Activated naive CD8-positive, alpha-beta T cell (primary cell): ENCODE measurements at regions not wholly inside any gene's neighbourhood (a gene's known extent, or its start where the extent isn't known, plus 50 kb on each side); places are given as distances from the start of the nearest gene placed in this dataset.
"Not testable (repeated sequence)": the region's sequence is repeated elsewhere in the genome, so short reads cannot be mapped to it uniquely, and the experiment has no call there.

Experiments used
- H3K27ac Mint-ChIP-seq: one replicate; pipeline ENCODE4 v1.8.0; 2021; ENCODE audit warnings: mixed read lengths
- H3K27me3 Mint-ChIP-seq: one replicate; pipeline ENCODE4 v1.8.0; 2021; ENCODE audit warnings: mixed read lengths
- H3K36me3 Mint-ChIP-seq: one replicate; pipeline ENCODE4 v1.8.0; 2021; ENCODE audit warnings: mixed read lengths
- H3K4me1 Mint-ChIP-seq: one replicate; pipeline ENCODE4 v1.8.0; 2021; ENCODE audit warnings: low read depth, mixed read lengths
- H3K4me3 Mint-ChIP-seq: one replicate; pipeline ENCODE4 v1.8.0; 2021; ENCODE audit warnings: mild to moderate bottlenecking, mixed read lengths
- H3K9me3 Mint-ChIP-seq: one replicate; pipeline ENCODE4 v1.8.0; 2021; ENCODE audit warnings: low read depth, mixed read lengths

DNA sequence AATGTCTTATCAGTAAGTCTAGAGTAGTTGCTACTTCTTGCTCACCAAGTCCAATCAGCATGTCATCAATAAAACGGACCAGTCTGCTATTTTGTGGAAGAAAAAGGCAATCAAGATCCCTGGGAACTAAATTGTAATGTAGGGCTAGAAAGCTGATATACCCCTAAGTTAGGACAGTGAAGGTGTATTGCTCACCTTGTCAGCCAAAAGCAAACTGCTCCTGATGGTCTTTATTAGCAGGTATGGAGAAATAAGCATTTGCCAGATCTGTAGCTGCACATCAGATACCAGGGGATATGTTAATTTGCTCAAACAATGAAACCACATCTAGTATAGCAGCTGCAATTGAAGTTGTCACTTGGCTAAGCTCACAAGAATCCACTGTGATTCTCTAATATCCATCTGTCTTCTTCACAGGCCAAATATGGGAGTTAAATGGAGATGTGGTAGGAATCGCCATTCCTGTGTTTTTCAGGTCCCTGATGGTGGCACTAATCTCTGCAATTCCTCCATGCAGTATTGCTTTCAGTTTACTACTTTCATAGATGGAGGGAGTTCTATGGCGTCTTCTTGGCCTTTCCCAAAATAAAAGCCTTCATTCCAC lies 75.0 kb downstream of the TMEM237 start:
- Mint-ChIP-seq H3K27ac (no peak overlapping the region), H3K9me3 (no peaks in the 10 kb centered on the region), H3K4me1 (no peaks in the 10 kb centered on the region), H3K27me3 (no peaks in the 10 kb centered on the region), H3K4me3 (no peak overlapping the region), H3K36me3 (no peaks in the 10 kb centered on the region)

DNA sequence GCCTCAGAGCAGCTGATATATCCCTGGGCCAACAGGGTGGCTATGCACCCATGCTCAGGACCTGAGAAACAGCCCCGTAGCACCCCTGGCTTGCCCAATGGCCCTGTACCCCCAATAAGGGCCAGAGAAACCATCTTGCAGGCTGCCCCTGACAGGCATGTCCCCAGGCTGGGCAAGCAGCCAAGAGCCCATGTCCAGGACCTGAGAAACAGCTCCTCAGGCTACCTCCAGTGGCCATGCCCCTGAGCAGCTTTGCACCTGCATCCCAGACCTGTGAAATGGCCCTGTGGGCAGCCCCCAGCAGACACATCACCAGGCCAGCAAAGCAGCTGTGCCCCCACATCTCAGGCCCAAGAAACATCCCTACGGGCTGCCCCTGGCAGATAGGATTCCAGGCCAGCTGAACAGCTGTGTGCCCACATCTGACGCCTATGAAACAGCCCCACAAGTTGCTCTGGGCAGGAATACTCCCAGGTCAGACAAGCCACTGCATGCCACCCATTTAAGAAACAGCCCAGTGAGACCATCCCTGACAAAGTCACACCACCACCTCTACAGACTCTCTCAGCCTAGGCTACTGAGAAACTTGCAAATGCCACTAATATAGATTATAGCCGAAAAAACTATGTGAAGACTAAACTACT lies 84.1 kb downstream of the TMEM237 start:
- H3K9me3 Mint-ChIP-seq: no peaks in the 10 kb centered on the region
- H3K4me1 Mint-ChIP-seq: no peaks in the 10 kb centered on the region
- H3K27me3 Mint-ChIP-seq: no peaks in the 10 kb centered on the region
- no peak overlapping the region for H3K4me3 Mint-ChIP-seq
- no peak overlapping the region for H3K27ac Mint-ChIP-seq
- H3K36me3 Mint-ChIP-seq: no peaks in the 10 kb centered on the region

DNA sequence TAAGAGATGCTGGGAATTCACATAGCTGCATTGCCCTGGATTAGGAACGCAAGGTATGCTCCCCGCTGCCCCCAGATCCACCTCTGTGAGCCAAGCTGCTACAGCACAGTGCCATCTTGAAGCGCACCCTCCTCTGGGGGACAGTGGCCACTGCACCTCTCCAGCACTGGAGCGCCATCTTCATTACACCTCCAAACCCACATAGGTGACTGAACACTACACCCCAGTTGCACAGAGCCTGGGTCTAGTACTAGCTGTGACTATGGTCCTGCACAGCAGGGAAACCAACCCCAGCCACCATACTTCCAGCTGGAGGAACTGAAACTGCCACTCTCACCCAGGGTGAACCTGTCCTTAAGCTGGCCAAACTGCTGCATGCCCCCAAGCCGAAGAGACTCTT lies 84.6 kb downstream of the TMEM237 start:
- no peaks in the 10 kb centered on the region for H3K4me1 Mint-ChIP-seq
- H3K27me3 Mint-ChIP-seq: no peaks in the 10 kb centered on the region
- no peaks in the 10 kb centered on the region for H3K36me3 Mint-ChIP-seq
- no peaks in the 10 kb centered on the region for H3K9me3 Mint-ChIP-seq
- no peak overlapping the region for H3K27ac Mint-ChIP-seq
- no peak overlapping the region for H3K4me3 Mint-ChIP-seq

DNA sequence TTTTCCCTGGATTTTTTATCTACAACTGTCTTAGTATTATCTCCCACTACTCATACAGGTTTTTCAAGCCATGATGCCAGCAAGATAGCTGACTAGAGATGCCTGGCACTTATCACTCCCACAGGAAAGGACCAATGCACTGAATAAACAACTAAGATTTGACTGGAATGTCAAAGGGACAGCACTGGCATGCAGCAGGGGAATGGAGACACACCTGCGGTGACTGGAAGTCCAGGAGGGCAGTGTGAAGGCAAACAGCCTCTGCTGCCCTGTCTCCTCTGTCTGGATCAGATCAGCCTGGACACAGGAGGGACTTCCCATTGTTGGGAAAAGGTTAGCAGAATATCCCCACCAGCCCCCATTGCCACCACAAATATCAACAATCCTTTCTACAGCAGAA lies 85.1 kb downstream of the TMEM237 start:
- no peaks in the 10 kb centered on the region for H3K4me1 Mint-ChIP-seq
- no peak overlapping the region for H3K4me3 Mint-ChIP-seq
- H3K36me3 Mint-ChIP-seq: no peaks in the 10 kb centered on the region

DNA sequence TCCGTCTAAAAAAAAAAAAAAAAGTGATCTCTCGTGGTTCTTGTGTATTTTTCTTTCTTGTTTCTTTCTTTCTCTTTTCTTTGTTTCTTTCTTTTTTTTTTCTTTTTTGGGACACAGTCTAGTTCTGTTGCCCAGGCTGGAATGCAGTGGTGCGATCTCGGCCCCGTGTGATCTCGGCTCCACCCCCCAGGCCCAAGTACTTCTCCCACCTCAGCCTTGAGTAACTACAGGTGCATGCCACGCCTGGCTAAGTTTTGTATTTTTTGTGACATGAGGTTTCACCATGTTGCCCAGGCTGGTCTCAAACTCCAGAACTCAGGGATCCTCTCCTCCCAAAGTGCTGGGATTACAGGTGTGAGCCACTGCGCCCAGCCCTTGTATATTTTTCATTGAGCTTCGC lies 91.4 kb downstream of the TMEM237 start:
- H3K27me3 Mint-ChIP-seq: no peaks in the 10 kb centered on the region
- no peaks in the 10 kb centered on the region for H3K4me1 Mint-ChIP-seq
- H3K36me3 Mint-ChIP-seq: no peaks in the 10 kb centered on the region
- H3K9me3 Mint-ChIP-seq: no peaks in the 10 kb centered on the region
- no peak overlapping the region for H3K27ac Mint-ChIP-seq
- no peak overlapping the region for H3K4me3 Mint-ChIP-seq

More for the DNA sequence above, 85.1 kb downstream of the TMEM237 start:
- H3K27me3 Mint-ChIP-seq: no peaks in the 10 kb centered on the region
- no peak overlapping the region for H3K27ac Mint-ChIP-seq
- H3K9me3 Mint-ChIP-seq: no peaks in the 10 kb centered on the region

DNA sequence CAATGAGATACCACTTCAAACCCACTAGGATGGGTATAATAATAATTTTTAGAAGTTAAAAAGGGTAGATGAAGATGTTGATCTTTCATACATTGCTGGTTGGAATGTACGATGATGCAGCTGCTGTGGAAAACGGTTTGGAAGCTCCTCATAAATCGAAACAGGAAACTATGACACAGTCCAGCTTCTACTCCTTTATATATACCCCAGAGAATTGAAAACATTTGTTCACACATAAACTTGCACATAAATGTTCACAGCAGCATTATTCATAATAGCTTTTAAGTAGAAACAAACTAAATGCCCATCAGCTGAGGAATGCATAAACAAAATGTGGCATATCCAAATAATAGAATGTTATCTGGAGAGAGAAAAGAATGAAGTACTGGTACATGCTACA lies 95.0 kb downstream of the STRADB start:
- Mint-ChIP-seq H3K9me3 (no peaks in the 10 kb centered on the region), H3K36me3 (no peaks in the 10 kb centered on the region), H3K27ac (no peak overlapping the region), H3K4me3 (no peak overlapping the region), H3K4me1 (no peaks in the 10 kb centered on the region), H3K27me3 (no peaks in the 10 kb centered on the region)

DNA sequence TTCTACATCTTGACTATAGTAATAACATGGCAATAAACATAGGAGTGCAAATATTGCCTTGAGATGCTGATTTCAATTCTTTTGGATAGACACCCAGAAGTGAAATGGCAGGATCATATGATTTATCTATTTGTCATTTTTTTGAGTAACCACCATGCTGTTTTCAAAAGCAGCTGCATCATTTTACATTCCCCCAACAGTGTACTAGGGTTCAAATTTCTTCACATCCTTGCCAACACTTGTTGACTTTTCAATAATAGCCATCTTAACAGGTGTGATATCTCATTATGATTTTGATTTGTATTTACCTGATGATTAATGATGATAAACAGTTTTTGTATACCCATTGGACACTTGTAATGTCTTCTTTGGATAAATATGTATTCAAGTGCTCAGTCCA lies 90.8 kb downstream of the STRADB start:
- H3K4me1 Mint-ChIP-seq: no peaks in the 10 kb centered on the region
- H3K9me3 Mint-ChIP-seq: peaks cover 5% of the 10 kb centered on the region
- H3K27ac Mint-ChIP-seq: no peak overlapping the region
- H3K4me3 Mint-ChIP-seq: no peak overlapping the region
- H3K27me3 Mint-ChIP-seq: no peaks in the 10 kb centered on the region
- no peaks in the 10 kb centered on the region for H3K36me3 Mint-ChIP-seq

DNA sequence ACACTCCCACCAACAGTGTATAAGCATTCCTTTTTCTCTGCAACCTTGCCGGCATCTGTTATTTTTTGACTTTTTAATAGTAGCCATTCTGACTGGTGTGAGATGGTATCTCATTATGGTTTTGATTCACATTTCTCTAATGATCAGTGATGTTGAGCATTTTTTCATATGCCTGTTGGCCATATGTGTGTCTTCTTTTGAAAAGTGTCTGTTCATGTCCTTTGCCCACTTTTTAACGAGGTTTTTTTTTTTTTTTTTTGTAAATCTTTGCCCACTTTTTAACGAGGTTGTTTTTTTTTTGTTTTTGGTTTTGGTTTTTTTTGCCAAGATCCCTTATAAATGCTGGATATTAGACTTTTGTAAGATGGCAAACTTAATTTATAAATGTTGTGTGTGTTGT lies 87.7 kb downstream of the STRADB start:
- H3K27me3 Mint-ChIP-seq, H3K9me3 Mint-ChIP-seq, H3K36me3 Mint-ChIP-seq, H3K4me3 Mint-ChIP-seq, H3K27ac Mint-ChIP-seq, H3K4me1 Mint-ChIP-seq: not testable (repeated sequence)

DNA sequence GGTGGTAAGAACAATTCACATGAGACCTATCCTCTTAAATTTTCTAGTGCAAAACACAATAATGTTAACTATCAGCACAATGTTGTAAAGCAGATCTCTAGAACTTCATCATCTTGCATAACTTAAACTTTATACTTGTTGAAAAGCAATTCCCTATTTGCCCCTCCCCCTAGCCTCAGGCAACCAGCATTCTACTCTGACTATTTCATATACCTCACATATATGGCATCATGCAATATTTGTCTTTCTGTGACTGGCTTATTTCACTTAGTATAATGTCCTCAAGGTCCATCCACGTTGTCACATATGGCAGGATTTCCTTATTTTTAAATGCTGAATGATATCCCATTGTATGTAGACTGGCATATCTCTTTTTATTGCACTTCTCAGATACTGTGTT lies 86.5 kb downstream of the STRADB start:
- no peaks in the 10 kb centered on the region for H3K36me3 Mint-ChIP-seq
- peaks cover 3% of the 10 kb centered on the region for H3K4me1 Mint-ChIP-seq
- H3K4me3 Mint-ChIP-seq: no peak overlapping the region
- no peak overlapping the region for H3K27ac Mint-ChIP-seq
- H3K9me3 Mint-ChIP-seq: peaks cover 11% of the 10 kb centered on the region
- H3K27me3 Mint-ChIP-seq: no peaks in the 10 kb centered on the region

DNA sequence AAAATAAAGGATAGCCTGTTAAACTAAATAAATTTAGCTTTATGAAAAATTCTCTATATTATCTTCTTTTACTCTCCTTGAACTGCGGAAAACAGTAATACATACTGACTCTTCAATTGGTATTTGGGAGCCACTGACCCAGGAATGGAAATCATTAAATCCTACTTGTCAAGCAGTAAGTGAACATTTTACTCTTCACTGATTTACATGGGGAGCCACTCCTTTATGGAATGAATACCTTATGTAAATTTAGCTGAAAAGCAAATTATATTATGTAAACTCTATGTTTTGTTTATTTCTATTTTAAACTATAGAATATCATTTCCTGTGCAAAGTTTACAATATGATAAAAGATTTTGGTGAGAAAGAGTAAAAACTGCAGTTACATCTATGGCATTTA lies 85.2 kb downstream of the STRADB start:
- Mint-ChIP-seq H3K4me1 (peaks cover 5% of the 10 kb centered on the region), H3K9me3 (peaks cover 11% of the 10 kb centered on the region), H3K27me3 (no peaks in the 10 kb centered on the region), H3K4me3 (no peak overlapping the region), H3K27ac (no peak overlapping the region), H3K36me3 (no peaks in the 10 kb centered on the region)

DNA sequence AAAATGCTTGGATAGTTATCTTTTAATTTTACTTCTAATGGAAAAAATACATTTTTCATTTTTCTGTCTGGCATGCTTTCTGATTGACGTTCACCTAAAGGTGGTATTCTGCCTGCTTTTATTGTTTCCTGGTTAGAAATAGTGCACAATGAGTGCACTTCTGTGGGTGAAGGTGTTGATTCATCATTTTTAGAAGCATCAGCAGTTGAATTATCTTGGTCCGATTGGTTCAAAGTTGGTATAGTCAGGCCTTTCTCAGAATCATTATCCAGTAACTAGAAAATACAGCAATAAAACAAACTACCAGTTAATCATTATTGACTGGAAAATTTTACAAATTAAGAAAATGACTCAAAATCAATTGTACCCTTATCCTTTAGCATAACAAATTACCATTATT lies 84.5 kb downstream of the STRADB start:
- H3K27ac Mint-ChIP-seq: no peak overlapping the region
- no peaks in the 10 kb centered on the region for H3K27me3 Mint-ChIP-seq
- H3K36me3 Mint-ChIP-seq: no peaks in the 10 kb centered on the region
- no peak overlapping the region for H3K4me3 Mint-ChIP-seq
- peaks cover 11% of the 10 kb centered on the region for H3K9me3 Mint-ChIP-seq
- peaks cover 5% of the 10 kb centered on the region for H3K4me1 Mint-ChIP-seq

DNA sequence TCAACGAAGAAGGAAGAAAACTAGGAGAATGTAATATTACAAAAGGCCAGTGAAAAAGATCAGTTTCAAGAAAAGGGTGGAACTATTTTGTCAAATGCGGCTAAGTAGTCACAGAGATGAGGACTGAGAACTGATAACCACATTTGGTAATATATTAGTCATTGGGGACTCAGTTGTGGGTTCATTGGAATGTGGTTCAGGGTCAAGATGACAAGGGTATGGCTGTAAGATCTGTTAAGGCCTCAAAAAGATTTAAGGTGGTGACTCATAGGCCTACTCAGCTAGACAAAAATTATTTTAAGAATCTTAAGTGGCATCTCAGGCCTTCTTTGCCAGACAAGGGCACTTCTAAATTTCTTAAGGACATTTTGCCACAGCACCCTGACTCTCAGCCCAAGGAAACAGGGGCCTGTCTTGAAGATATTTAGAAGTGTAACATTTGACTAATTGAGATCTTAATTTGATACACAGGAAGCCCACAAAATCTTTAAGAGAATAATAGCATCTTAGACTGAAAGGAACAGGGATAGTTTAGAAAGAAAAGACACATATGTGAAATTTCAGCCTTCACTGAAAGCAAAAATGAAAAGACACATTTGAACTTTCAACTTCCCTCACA lies 81.3 kb downstream of the STRADB start:
- peaks cover 27% of the 10 kb centered on the region for H3K9me3 Mint-ChIP-seq
- no peak overlapping the region for H3K4me3 Mint-ChIP-seq
- H3K27ac Mint-ChIP-seq: peak overlapping the region; percentile 4
- peaks cover 5% of the 10 kb centered on the region for H3K4me1 Mint-ChIP-seq
- peaks cover 7% of the 10 kb centered on the region for H3K36me3 Mint-ChIP-seq
- no peaks in the 10 kb centered on the region for H3K27me3 Mint-ChIP-seq
